GM21737 (cell line): ENCODE measurements at regions not wholly inside any gene's neighbourhood (a gene's known extent, or its start where the extent isn't known, plus 50 kb on each side); places are given as distances from the start of the nearest gene placed in this dataset.
"Not testable (repeated sequence)": the region's sequence is repeated elsewhere in the genome, so short reads cannot be mapped to it uniquely, and the experiment has no call there.

ENCODE experiments used
- ATAC-seq: cut with Tn5 transposase; IDR thresholded peaks from one replicate; pipeline ENCODE4 v1.9.1; 2021; ENCODE audit warnings: mild to moderate bottlenecking, moderate library complexity; ENCODE audit not compliant: unreplicated experiment

- ATAC-seq, result no peak
Measured at GRCh38 chr7:131039355-131039762, 288.3 kb upstream of the MKLN1 start.

- ATAC-seq, result no peak
Measured at GRCh38 chr7:131039836-131040235, 287.8 kb upstream of the MKLN1 start.

DNA sequence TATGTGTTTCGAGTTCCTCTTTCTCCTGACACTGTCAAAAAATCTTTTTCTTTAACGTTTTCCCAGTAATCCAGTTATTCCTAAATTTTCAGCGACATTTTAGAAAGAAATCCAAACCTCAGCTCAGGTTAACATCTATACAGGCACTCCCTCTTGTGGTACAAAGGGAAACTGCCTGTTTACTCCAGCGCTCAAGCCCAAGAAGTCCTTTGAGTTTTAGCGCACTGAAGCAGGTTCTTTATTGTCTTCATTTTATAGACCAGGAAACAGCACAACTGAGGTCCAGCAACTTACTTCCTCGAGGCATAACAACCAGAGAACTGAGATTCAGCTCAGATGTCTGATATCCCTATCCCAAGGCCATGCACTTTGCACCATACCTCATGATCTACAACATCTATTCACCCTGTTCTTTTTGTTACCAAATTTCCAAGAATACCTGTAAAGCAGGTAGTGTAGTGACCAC is 287.2 kb upstream of the MKLN1 start:
- no peak for ATAC-seq

DNA sequence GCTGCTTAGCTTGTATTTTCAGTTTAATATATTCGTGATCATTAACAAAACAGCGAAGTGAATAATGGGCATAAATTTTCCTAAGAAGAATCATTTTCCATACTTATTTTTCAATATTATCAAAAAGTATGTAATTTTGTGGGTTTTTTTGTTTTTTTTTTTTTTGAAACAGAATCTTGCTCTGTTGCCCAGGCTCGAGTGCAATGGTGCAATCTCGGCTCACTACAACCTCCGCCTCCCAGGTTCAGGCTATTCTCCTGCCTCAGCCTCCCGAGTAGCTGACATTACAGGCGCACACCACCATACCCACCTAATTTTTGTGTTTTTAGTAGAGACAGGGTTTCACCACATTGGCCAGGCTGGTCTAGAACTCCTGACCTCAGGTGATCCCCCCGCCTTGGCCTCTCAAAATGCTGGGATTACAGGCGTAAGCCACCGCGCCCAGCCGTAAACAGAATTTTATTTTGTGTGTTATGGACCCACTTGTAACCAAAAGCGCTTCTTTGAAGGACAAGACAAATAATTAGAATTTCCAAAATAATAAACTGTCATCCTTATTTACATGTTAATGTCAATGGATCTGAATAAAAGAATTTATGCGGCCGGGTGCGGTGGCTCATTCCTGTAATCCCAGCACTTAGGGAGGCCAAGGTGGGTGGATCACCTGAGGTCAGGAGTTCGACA is 286.5 kb upstream of the MKLN1 start:
- ATAC-seq, result not testable (repeated sequence)

DNA sequence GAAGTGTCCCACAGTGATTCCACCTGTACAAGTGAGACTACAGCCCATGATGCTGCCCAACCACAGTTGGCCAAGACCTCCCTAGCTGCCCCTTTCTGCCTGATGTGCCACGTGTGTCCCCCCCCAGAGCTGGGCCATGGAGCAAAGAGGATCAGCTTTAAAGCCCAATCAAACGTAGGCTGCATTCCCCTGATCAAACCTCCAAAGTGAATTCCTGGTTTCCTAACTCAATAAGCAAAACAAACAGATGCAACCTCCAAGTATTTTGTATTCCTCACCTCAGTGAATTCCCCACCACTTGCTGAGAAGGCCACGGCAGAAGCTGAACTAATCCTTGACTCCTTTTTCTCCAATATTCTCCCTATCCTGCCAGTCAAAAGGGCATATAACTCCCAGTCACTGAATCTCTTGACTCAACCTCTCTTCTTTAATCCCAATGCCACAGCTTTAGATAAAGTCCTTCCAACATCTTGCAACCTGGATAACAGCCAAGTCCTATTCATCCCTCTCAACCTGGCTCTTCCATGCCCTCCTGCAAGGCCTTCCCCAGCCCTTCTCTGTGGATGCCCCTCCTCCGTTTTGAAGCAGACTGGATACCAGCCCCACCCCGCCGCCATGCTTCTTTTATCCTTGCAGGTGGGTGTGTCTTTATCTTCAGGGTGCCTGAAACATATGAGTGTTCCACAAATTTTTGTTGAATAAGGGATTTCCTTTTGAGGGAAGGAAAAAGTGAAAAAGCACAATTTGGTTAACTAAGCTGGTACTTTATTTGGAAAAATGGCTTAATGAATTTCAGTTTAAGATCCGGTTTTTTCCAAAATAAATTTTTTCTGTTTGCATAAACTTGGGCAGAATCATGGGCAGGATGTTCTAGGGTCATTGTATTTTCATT is 285.2 kb upstream of the MKLN1 start:
- no peak for ATAC-seq

- ATAC-seq, result no peak
Measured at GRCh38 chr7:131045526-131045925, 282.1 kb upstream of the MKLN1 start.

GRCh38 chr7:131046246-131046645 is 281.4 kb upstream of the MKLN1 start:
- no peak for ATAC-seq

DNA sequence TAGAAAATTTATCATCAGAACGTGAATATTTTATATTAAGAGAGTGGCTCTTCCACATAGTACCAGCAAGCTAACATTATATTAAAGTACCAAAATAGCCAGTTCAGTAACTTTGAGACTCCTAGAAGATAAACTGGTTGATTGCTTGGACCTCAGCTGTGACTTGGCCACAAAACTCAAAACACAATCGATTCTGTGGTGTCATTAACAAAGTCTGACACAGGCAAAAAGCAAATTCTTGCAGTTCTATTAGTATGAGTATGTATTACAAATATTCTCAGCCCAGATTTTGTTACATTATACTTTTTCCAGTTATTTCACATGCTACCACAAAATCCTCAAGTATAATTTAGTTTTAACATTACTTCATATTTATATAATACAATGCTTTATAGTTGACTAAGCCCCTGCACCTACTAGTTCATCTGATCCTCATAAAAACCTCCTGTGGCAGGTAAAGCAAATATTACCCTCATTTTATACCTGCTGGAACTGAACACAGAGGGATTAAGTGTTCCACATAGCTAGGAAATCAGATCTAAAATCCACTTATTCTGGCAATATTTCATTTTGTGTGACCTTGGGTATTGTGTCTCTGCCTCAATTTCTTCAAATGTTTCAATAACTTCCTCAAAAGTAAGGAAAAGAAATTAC is 279.9 kb upstream of the MKLN1 start:
- no peak for ATAC-seq

- no peak for ATAC-seq
Measured at GRCh38 chr7:131051304-131051703, 276.4 kb upstream of the MKLN1 start.

DNA sequence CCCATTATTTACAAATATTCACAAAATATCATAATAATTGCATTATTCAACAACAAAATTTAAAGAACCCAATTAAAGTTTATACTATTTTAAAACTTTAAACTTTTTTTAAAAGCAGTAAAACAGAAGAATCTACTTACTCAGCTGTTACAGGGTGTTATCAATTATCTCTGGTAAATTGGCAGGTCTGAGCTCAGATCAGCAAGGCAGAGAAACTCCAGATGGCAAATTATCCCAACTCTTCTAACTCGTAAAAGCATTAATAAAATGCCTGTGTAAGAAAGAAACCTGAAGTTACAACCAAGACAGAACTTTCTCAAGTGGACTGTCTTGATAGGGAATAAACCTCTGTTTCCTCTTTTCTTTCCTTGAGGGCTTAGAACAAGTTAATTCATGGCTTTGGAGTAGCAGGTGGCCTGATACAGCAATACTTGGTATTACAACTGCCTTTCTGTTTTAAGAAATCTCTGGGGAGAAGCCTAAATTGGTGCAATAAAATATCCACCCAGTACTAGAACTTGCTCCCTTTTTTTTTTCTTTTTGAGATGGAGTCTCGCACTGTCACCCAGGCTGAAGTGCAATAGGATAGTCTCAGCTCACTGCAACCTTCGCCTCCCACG is 275.3 kb upstream of the MKLN1 start:
- ATAC-seq, result no peak

GRCh38 chr7:131056007-131056406 is 271.7 kb upstream of the MKLN1 start:
- ATAC-seq, result no peak

GRCh38 chr7:131057015-131057793 is 270.5 kb upstream of the MKLN1 start:
- peak; percentile 77 for ATAC-seq

DNA sequence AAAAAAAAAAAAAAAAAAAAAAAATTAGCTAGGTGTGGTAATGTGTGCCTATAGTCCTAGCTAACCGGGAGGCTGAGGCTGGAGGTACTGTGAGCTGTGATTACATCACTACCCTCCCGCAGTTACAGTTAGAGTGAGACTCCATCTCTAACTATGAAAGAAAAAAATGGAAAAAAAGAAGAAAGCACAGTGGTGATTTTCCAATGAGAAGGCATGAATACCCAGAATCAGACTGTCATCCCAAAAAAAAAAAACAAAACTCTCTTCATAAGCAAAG is 269.9 kb upstream of the MKLN1 start:
- ATAC-seq, result peak; percentile 32

DNA sequence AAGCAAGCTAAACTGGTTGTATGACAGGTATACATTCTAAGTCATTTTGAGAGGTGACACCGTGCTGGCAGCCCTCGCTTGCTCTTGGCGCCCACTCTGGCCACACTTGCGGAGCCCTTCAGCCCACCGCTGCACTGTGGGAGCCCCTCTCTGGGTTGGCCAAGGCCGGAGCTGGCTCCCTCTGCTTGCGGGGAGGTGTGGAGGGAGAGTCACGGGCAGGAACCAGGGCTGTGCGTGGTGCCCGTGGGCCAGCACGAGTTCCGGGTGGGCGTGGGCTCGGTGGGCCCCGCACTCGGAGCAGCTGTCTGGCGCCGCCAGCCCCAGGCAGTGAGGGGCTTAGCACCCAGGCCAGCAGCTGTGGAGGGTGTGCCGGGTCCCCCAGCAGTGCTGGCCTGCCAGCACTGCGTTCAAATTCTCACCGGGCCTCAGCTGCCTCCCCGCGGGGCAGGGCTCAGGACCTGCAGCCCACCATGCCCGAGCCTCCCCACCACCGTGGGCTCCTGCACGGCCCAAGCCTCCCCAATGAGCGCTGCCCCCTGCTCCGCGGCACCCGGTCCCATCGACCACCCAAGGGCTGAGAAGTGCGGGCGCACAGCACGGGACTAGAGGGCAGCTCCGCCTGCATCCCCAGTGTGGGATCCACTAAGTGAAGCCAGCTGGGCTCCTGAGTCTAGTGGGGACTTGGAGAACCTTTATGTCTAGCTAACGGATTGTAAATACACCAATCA is 269.0 kb upstream of the MKLN1 start:
- not testable (repeated sequence) for ATAC-seq

DNA sequence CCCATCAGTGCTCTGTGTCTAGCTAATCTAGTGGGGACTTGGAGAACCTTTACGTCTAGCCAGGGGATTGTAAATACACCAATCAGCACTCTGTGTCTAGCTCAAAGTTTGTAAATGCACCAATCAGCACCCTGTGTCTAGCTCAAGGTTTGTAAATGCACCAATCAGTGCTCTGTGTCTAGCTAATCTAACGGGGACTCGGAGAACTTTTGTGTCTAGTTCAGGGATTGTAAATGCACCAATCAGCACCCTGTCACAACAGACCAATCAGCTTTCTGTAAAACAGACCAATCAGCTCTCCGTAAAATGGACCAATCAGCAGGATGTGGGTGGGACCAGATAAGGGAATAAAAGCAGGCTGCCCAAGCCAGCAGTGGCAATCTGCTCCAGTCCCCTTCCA is 268.3 kb upstream of the MKLN1 start:
- ATAC-seq, result not testable (repeated sequence)

- no peak for ATAC-seq
Measured at GRCh38 chr7:131061158-131061557, 266.5 kb upstream of the MKLN1 start.

- ATAC-seq, result no peak
Measured at GRCh38 chr7:131061818-131062217, 265.9 kb upstream of the MKLN1 start.

DNA sequence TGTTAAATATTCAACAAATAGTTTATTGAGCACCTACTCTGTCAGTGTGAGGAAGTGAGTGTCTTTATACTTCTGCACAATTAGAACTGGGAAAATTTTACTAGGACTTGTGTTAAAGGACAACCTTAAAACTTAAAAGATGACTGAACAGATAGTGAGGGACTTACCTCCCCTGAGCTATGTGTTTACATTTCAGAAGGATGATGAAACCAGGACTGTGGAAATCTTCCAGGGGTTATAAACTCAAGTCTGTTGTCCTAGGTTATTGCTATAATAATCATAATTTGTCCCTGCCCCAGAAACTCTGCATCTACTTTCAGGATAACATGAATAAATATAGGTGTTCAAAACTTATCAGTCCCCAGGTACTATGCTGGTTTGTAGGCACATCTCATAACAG is 261.0 kb upstream of the MKLN1 start:
- ATAC-seq, result no peak

- ATAC-seq, result no peak
Measured at GRCh38 chr7:131067220-131067619, 260.5 kb upstream of the MKLN1 start.

- no peak for ATAC-seq
Measured at GRCh38 chr7:131068604-131069021, 259.1 kb upstream of the MKLN1 start.
